ENCODE measurements at regions not wholly inside any gene's neighbourhood (a gene's known extent, or its start where the extent isn't known, plus 50 kb on each side); places are given as distances from the start of the nearest gene placed in this dataset.

DNA sequence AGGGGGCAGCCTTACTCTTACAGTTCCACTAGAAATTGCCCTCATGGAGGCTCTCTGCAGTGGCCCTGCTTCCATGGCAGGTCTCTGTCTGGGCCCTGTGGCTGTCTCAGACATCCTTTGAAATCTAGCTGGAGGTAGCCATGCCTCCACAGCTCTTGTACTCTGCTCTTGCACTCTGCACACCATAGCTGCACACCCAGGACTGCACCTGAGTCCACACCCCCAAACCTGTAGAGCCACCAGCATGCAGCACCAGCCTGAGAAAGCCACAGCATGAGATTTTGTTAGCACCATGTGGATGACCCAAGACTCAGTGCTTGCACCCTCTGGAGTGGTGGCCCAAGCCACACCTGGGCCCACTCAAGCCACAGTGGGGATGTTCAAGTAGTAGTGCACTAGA, 376.2 kb upstream of the RND3 start:
- Histone ChIP-seq H3K36me3 (ENCODE audit: control insufficient read depth in 1 of 2, insufficient read depth in 2 of 2, low read length in 2 of 2) (no peaks in the 10 kb centered on the region), H3K4me1 (ENCODE audit: control insufficient read depth in 1 of 2, insufficient read depth in 2 of 2, low read length in 2 of 2) (no peaks in the 10 kb centered on the region), H3K27me3 (ENCODE audit: low read depth, low read length) (no peaks in the 10 kb centered on the region), H3K9me3 (ENCODE audit: control insufficient read depth in 1 of 2, low read length in 2 of 2) (no peaks in the 10 kb centered on the region), H3K4me3 (ENCODE audit: low read depth in 1 of 2, low read length in 2 of 2) (no peak overlapping the region), H3K27ac (ENCODE audit: low read length) (no peak overlapping the region)

DNA sequence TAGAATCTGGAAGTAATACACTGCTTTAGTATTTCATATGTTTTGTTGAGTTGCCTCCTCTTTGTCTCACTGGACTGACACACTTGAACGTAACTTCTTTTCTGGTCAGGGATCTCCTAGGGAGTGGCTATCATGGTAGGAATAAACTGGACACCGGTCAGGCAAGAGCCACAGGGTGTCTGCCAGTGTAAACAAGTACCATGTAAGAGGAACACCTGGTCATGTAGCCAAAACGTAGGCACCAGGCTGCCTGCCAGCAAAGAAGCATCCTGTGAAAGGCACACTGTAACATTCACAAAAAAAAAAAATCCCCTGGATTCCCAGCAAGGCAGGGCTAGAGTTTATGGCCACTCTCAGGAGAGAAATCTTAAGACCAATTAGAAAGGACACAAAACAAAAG, 372.8 kb upstream of the RND3 start:
- Histone ChIP-seq H3K27me3 (ENCODE audit: low read depth, low read length) (no peaks in the 10 kb centered on the region), H3K9me3 (ENCODE audit: control insufficient read depth in 1 of 2, low read length in 2 of 2) (no peaks in the 10 kb centered on the region), H3K36me3 (ENCODE audit: control insufficient read depth in 1 of 2, insufficient read depth in 2 of 2, low read length in 2 of 2) (no peaks in the 10 kb centered on the region), H3K4me1 (ENCODE audit: control insufficient read depth in 1 of 2, insufficient read depth in 2 of 2, low read length in 2 of 2) (no peaks in the 10 kb centered on the region), H3K4me3 (ENCODE audit: low read depth in 1 of 2, low read length in 2 of 2) (no peak overlapping the region), H3K27ac (ENCODE audit: low read length) (no peak overlapping the region)

DNA sequence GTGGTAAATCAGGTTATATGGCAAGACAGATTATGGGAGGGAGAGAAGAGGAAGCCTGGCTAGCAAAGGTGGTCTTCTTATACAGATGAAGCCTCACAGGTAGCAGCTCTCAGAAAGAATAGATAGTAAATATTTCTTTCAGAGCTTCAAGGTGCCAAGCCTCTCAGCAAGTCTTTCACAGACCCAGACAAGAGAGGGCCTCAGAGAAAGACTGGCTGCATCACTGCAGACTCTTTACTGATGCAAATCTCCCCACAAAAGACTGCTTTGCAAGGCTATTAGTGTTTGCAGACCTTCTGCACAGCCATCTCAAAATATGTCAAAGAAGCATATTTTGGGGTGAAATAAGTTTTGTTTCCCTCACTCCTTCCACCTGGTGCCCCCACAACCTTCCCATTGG, 372.4 kb upstream of the RND3 start:
- Histone ChIP-seq H3K27ac (ENCODE audit: low read length) (no peak overlapping the region), H3K4me1 (ENCODE audit: control insufficient read depth in 1 of 2, insufficient read depth in 2 of 2, low read length in 2 of 2) (no peaks in the 10 kb centered on the region), H3K36me3 (ENCODE audit: control insufficient read depth in 1 of 2, insufficient read depth in 2 of 2, low read length in 2 of 2) (no peaks in the 10 kb centered on the region), H3K4me3 (ENCODE audit: low read depth in 1 of 2, low read length in 2 of 2) (no peak overlapping the region), H3K9me3 (ENCODE audit: control insufficient read depth in 1 of 2, low read length in 2 of 2) (no peaks in the 10 kb centered on the region), H3K27me3 (ENCODE audit: low read depth, low read length) (no peaks in the 10 kb centered on the region)

DNA sequence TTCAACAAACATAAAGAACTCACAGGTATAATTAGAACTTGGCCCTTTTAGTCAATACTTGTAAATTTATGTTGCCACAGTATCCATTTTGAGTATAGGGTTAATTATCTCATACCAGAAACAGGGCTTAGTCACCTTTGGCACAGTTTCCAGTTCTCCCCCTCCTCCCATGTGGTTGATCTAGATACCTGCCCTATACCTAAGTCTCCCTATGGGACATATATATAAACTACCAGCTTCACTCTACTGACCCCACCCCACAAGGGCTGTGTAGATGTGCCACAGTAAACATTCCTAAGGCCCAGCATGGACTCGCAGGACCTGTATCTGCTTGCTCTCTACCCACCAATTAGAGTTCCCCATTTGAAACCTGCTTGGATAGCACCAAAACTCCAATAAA, 371.7 kb upstream of the RND3 start:
- H3K9me3 ChIP-seq (ENCODE audit: control insufficient read depth in 1 of 2, low read length in 2 of 2), result no peaks in the 10 kb centered on the region
- no peaks in the 10 kb centered on the region for H3K36me3 ChIP-seq (ENCODE audit: control insufficient read depth in 1 of 2, insufficient read depth in 2 of 2, low read length in 2 of 2)
- H3K27ac ChIP-seq (ENCODE audit: low read length), result no peak overlapping the region
- no peak overlapping the region for H3K4me3 ChIP-seq (ENCODE audit: low read depth in 1 of 2, low read length in 2 of 2)
- no peaks in the 10 kb centered on the region for H3K4me1 ChIP-seq (ENCODE audit: control insufficient read depth in 1 of 2, insufficient read depth in 2 of 2, low read length in 2 of 2)
- H3K27me3 ChIP-seq (ENCODE audit: low read depth, low read length), result no peaks in the 10 kb centered on the region

DNA sequence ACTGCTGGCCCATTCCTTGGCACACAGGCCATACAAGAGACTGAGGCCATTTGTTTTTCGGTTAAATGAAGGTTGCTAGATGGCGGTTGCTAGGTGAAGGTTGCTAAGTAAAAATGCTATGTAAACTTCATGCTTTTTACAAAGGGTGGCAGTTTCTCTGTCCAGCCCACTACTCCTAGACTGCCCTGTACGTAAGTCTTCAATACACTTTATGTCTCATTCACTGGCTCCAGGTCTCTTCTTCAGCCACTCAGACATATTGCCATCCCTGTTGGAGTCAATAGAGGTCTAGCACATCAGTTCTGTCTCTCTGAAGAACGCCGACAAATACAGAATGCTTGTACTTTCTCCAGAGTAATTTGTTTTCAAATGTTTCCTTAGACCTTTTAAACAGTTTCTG, 370.9 kb upstream of the RND3 start:
- Histone ChIP-seq H3K36me3 (ENCODE audit: control insufficient read depth in 1 of 2, insufficient read depth in 2 of 2, low read length in 2 of 2) (no peaks in the 10 kb centered on the region), H3K4me3 (ENCODE audit: low read depth in 1 of 2, low read length in 2 of 2) (no peak overlapping the region), H3K9me3 (ENCODE audit: control insufficient read depth in 1 of 2, low read length in 2 of 2) (no peaks in the 10 kb centered on the region), H3K27me3 (ENCODE audit: low read depth, low read length) (no peaks in the 10 kb centered on the region), H3K4me1 (ENCODE audit: control insufficient read depth in 1 of 2, insufficient read depth in 2 of 2, low read length in 2 of 2) (no peaks in the 10 kb centered on the region), H3K27ac (ENCODE audit: low read length) (no peak overlapping the region)

DNA sequence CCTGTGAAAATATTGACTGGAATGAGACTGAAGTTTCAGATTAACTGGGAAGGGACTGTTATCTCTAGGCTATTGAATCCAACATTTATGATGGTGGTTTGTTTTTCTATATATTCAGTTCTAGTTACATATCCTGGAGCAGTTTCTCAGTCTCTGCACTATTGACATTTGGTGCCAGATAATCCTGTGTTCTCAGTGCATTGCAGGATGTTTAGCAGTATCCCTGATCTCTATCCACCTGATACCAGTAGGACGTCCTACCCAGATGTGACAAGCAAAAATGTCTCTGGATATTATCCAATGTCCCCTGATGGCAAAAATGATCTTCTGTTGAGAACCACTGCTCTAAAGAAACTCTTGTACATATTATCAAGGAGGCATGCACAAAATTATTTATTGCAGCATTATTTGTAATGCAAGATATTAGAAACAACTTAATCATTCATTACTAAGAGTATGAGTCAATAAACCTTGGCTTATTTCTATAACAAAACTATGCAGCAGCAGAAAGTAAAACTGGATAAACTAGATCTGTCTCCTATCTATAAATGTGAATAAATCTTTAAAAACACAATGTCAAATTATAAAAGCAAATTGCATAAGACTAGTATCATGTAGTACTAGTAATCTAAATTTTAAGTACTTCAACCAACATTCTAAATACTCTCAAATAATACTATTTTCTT, 369.3 kb upstream of the RND3 start:
- no peak overlapping the region for H3K4me3 ChIP-seq (ENCODE audit: low read depth in 1 of 2, low read length in 2 of 2)
- no peaks in the 10 kb centered on the region for H3K27me3 ChIP-seq (ENCODE audit: low read depth, low read length)
- no peak overlapping the region for H3K27ac ChIP-seq (ENCODE audit: low read length)
- H3K9me3 ChIP-seq (ENCODE audit: control insufficient read depth in 1 of 2, low read length in 2 of 2), result no peaks in the 10 kb centered on the region
- no peaks in the 10 kb centered on the region for H3K4me1 ChIP-seq (ENCODE audit: control insufficient read depth in 1 of 2, insufficient read depth in 2 of 2, low read length in 2 of 2)
- no peaks in the 10 kb centered on the region for H3K36me3 ChIP-seq (ENCODE audit: control insufficient read depth in 1 of 2, insufficient read depth in 2 of 2, low read length in 2 of 2)

DNA sequence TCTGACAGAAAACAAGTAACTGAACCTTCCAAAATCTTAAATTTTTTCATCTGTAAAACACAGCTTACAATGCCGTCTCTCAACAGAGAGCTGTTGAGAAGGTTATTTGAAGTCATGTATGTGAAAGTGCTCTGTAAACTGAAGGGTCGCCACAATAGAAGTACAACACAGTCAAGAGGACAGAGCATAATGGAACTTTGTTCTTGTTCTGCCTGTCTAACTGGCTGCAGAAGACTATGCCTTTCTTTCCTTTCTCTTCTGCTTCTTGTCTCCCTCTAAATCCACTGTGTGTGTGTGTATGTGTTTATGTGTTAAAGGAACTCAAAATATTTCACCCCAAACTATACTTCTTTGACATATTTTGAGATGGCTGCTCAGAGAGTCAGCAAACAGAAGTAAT, 365.8 kb upstream of the RND3 start:
- H3K27ac ChIP-seq (ENCODE audit: low read length), result no peak overlapping the region

DNA sequence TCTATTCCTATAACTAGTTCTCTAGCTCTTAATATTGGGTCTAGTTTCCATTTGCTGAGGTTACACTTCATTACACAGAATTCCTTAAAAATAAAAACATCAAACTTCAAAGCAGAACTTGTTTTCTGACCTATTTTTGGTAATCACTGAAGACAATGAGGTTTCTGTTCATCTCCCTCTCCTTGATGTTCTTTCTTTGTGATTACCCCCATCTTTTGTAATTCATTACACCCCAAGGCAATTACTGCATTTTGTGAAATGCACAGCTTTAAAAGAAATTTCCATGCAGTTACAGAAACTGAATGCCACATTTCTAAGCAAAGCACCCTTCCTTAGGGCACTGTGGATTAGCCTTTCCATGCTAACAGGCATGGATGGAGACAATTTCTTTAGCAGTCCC, 363.2 kb upstream of the RND3 start:
- Histone ChIP-seq H3K4me3 (ENCODE audit: low read depth in 1 of 2, low read length in 2 of 2) (no peak overlapping the region), H3K27me3 (ENCODE audit: low read depth, low read length) (no peaks in the 10 kb centered on the region), H3K9me3 (ENCODE audit: control insufficient read depth in 1 of 2, low read length in 2 of 2) (peaks cover 0 to 5% of the 10 kb centered on the region in 2 donors), H3K27ac (ENCODE audit: low read length) (no peak overlapping the region), H3K4me1 (ENCODE audit: control insufficient read depth in 1 of 2, insufficient read depth in 2 of 2, low read length in 2 of 2) (no peaks in the 10 kb centered on the region), H3K36me3 (ENCODE audit: control insufficient read depth in 1 of 2, insufficient read depth in 2 of 2, low read length in 2 of 2) (no peaks in the 10 kb centered on the region)

More for the DNA sequence above, 365.8 kb upstream of the RND3 start:
- Histone ChIP-seq H3K27me3 (ENCODE audit: low read depth, low read length) (no peaks in the 10 kb centered on the region), H3K9me3 (ENCODE audit: control insufficient read depth in 1 of 2, low read length in 2 of 2) (peaks cover 0 to 5% of the 10 kb centered on the region in 2 donors), H3K4me3 (ENCODE audit: low read depth in 1 of 2, low read length in 2 of 2) (no peak overlapping the region), H3K36me3 (ENCODE audit: control insufficient read depth in 1 of 2, insufficient read depth in 2 of 2, low read length in 2 of 2) (no peaks in the 10 kb centered on the region), H3K4me1 (ENCODE audit: control insufficient read depth in 1 of 2, insufficient read depth in 2 of 2, low read length in 2 of 2) (no peaks in the 10 kb centered on the region)

DNA sequence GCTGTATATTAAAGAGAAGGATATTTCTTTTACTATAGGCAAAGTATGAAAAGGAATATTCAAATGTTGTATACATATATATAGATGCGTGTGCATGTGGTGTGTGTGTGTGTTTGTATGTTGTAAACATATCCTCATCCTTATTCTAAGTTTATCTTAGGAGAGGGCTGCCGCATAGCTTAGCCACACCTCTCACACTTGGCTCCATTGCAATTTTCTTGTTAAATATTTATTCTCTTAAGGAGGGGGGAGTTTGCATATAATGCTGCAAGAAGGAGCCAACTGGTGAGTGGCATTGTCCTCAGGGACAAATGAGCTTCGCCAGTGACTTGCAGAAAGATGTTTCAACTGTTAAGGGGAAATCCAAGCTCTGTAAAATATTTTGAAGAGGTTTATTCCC, 360.1 kb upstream of the RND3 start:
- Histone ChIP-seq H3K4me1 (ENCODE audit: control insufficient read depth in 1 of 2, insufficient read depth in 2 of 2, low read length in 2 of 2) (no peaks in the 10 kb centered on the region), H3K4me3 (ENCODE audit: low read depth in 1 of 2, low read length in 2 of 2) (no peak overlapping the region), H3K9me3 (ENCODE audit: control insufficient read depth in 1 of 2, low read length in 2 of 2) (peaks cover 0 to 5% of the 10 kb centered on the region in 2 donors), H3K27ac (ENCODE audit: low read length) (no peak overlapping the region), H3K36me3 (ENCODE audit: control insufficient read depth in 1 of 2, insufficient read depth in 2 of 2, low read length in 2 of 2) (no peaks in the 10 kb centered on the region), H3K27me3 (ENCODE audit: low read depth, low read length) (no peaks in the 10 kb centered on the region)

DNA sequence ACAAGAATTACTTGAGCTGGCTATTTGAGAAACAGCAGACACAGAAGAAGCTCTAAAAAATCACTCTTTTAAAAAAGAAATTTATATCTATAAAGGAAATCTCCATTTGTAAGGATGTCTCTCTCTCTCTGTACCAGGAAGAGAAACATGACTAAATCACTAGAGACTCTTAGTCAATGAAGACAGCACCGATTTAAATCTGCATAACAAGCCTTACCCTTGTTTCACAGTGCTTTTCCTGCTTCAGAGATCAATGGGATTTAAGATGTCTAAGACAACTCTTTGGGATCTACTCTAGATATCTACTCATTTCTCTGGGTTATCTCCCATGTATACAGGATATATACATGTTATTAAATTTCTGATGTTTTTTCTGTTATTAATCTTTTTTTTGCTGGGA, 359.2 kb upstream of the RND3 start:
- no peaks in the 10 kb centered on the region for H3K36me3 ChIP-seq (ENCODE audit: control insufficient read depth in 1 of 2, insufficient read depth in 2 of 2, low read length in 2 of 2)
- H3K27ac ChIP-seq (ENCODE audit: low read length), result no peak overlapping the region
- no peaks in the 10 kb centered on the region for H3K4me1 ChIP-seq (ENCODE audit: control insufficient read depth in 1 of 2, insufficient read depth in 2 of 2, low read length in 2 of 2)
- peaks cover 0 to 5% of the 10 kb centered on the region in 2 donors for H3K9me3 ChIP-seq (ENCODE audit: control insufficient read depth in 1 of 2, low read length in 2 of 2)
- H3K4me3 ChIP-seq (ENCODE audit: low read depth in 1 of 2, low read length in 2 of 2), result no peak overlapping the region
- no peaks in the 10 kb centered on the region for H3K27me3 ChIP-seq (ENCODE audit: low read depth, low read length)

DNA sequence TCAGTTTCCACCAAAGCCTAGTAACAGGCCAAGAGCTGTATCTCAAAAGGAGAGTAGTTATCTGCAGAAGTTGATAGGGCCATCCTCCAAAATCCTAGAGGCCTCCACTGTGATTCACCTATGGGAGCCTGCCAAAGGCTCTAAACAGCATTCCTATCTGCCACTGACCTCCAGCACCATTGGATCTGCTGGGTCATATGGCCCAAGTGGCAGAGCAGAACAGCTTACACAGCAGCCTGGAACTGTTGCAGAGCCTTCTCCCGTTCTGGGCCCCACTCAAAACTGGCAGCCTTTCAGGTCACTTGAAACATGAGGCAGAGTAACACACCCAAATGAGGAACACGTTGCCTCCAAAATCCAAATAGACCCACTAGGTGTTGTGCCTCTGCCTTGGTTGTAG, 345.2 kb upstream of the RND3 start:
- H3K27ac ChIP-seq (ENCODE audit: low read length), result no peak overlapping the region
- H3K9me3 ChIP-seq (ENCODE audit: control insufficient read depth in 1 of 2, low read length in 2 of 2), result peaks cover 0 to 2% of the 10 kb centered on the region in 2 donors
- H3K27me3 ChIP-seq (ENCODE audit: low read depth, low read length), result no peaks in the 10 kb centered on the region
- H3K4me3 ChIP-seq (ENCODE audit: low read depth in 1 of 2, low read length in 2 of 2), result no peak overlapping the region
- no peaks in the 10 kb centered on the region for H3K36me3 ChIP-seq (ENCODE audit: control insufficient read depth in 1 of 2, insufficient read depth in 2 of 2, low read length in 2 of 2)
- no peaks in the 10 kb centered on the region for H3K4me1 ChIP-seq (ENCODE audit: control insufficient read depth in 1 of 2, insufficient read depth in 2 of 2, low read length in 2 of 2)

DNA sequence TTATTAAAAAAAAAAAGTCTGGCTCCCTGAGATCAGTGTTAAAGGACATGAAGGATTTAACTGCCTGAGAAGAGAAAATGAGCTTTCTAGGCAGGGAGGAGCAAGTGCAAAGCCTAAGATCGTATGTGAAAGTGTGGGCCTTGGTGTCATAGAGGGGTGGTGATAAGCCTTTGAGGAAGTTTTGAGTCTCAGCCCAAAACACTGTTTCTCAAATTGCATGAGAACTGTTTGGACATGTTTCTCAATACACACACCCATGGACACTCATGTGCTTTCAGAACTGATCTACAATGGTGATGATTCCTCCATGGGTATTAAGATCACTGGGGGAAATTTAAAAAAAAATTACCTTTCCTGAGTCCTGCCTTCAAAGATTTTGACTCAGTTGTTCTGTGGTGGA, 336.7 kb upstream of the RND3 start:
- H3K4me1 ChIP-seq (ENCODE audit: control insufficient read depth in 1 of 2, insufficient read depth in 2 of 2, low read length in 2 of 2), result no peaks in the 10 kb centered on the region
- no peaks in the 10 kb centered on the region for H3K36me3 ChIP-seq (ENCODE audit: control insufficient read depth in 1 of 2, insufficient read depth in 2 of 2, low read length in 2 of 2)
- H3K4me3 ChIP-seq (ENCODE audit: low read depth in 1 of 2, low read length in 2 of 2), result no peak overlapping the region
- no peak overlapping the region for H3K27ac ChIP-seq (ENCODE audit: low read length)
- H3K27me3 ChIP-seq (ENCODE audit: low read depth, low read length), result no peaks in the 10 kb centered on the region
- no peaks in the 10 kb centered on the region for H3K9me3 ChIP-seq (ENCODE audit: control insufficient read depth in 1 of 2, low read length in 2 of 2)

Data from muscle layer of duodenum (tissue), 2 donors.